GM18498 (cell line): ENCODE measurements at regions not wholly inside any gene's neighbourhood (a gene's known extent, or its start where the extent isn't known, plus 50 kb on each side); places are given as distances from the start of the nearest gene placed in this dataset.
A peak's percentile ranks its signal among the peaks of the same experiment; 100 is the strongest.
"Not testable (repeated sequence)": the region's sequence is repeated elsewhere in the genome, so short reads cannot be mapped to it uniquely, and the experiment has no call there.

Experiments used
- ATAC-seq: cut with Tn5 transposase; IDR thresholded peaks from one replicate; pipeline ENCODE4 v1.9.1; 2021; ENCODE audit warnings: mild to moderate bottlenecking, moderate library complexity; ENCODE audit not compliant: unreplicated experiment

DNA sequence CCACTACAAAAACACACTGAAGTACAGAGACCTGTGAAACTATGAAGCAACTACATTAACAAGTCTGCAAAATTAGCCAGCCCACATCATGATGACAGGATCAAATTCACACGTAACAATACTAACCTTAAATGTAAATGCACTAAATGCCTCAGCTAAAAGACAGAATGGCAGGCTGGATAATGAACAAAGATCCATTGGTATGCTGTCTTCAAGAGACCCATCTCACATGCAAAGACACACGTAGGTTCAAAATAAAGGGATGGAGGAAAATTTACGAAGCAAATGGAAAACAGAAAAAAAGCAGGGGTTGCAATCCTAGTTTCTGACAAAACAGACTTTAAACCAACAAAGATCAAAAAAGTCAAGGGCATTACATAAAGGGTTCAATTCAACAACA lies 120.1 kb upstream of the OSTN start:
- not testable (repeated sequence) for ATAC-seq

DNA sequence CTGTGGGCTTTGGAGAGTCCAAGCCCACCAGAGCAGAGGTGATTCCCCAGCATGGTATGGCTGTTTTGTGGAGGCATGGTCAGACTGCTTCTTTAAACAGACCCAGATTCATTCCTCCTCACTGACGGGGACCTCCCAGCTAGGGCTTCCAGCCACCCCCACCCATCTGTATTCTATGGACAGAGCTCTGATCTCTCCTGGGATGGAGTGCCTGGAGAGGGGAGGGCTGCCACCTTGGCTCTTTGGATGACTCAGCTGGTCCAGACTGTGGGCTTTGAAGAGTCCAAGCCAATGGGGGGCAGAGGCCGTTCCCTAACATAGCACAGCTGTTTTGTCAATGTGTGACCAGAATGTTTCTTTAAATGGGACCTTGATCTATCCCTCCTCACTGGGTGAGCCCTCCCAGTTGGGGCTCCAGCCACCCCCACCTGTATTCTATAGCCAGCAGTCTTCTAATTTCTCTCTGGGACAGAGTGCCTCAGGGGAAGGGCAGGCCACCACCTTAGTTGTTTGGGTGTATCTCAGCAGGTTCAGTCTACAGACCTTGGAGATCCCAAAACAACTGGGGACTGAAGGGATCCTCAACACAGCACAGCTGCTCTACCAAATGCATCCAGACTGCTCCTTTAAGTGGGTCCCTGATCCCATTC lies 122.0 kb upstream of the OSTN start:
- ATAC-seq = no peak

- no peak for ATAC-seq
Observed at GRCh38 chr3:191074511-191074910, 124.5 kb upstream of the OSTN start.

DNA sequence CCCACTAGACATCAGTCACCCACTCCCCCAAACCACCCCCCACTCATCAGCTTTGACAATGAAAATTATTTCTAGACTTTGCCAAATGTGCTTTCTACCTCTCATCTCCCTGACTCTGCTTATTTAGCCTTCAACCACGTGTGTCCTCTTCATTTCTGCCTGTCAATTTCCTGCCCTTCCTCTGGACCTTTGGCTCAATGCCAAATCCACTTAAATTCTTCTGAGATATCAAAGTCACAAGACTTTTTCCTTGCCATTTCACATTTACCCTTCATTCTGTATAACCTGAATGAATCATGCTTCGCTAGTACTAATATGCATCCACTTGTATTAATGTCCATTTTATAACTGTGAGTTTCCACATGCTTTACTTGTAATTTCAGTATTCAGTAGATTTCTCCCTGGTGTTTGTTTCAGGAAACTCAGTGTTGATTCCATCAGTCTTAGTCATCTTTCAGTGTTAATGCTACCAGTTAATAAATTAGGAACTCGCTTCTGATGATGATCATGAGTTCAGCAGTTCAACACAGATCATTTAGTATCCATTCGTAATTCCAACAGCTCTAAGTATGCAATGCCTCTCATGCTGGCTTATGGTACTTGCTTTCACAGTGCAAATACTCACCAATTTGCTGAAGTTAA lies 128.2 kb upstream of the OSTN start:
- no peak for ATAC-seq

GRCh38 chr3:191070201-191070600 lies 128.8 kb upstream of the OSTN start:
- no peak for ATAC-seq

DNA sequence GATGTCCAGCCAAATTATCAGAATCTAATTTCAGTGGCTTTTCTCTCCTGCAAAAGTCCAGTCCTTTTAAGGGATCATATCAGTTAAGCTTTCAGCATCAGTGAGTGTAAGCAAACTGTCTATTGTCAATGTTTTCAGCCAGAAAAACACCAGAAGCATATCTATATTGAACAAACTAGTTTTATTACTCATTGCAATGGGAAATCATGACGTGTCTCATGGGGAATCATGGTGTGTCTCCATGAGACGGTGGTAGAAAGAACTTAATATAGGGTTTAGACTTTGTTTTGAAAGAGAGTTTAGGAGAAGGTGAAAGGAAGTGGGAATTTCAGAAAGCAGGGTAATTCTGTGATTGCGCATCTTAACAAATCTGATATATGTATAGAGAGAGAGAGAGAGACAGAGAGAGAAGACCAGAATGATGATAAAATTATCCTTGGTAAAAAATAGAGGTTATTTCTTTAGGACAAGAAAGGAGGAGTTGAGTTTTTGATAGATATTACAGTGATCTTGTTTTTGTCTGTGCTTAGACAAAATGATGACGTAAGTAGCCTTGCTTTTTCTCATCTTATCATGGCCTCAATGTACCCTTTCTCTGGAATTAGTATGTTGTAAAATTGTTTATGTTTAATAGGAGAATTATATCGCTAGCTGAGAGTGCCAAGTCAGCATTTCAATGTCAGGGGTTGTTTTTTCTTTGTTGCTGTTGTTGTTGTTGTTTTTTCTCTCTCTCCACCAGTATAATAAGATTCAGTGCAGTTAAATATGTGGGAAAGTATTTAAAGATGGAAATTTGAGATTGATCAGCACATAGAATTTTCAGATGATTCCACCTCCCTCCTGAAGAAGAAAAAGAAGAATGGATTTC lies 129.9 kb upstream of the OSTN start:
- no peak for ATAC-seq

DNA sequence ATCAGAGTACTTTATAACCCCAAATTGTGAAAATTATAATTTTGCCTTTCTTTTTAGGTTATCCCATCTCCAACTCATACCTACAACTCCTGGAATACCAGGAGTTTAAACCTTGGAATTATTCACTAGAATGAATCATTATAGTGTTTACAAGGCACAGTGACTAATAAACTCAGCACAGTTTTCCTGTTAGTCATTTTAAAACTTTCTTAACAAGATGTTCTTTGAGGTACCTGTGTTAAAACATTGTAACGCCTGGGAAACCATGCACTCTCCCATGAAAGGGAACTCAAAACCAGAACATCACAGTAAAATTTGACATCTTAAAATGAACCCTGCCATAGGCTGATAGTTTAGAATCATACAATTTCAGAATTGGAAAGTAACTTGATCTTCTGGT lies 132.4 kb upstream of the OSTN start:
- no peak for ATAC-seq

- ATAC-seq = no peak
Observed at GRCh38 chr3:191065181-191065805, 133.7 kb upstream of the OSTN start.

- peak; percentile 67 for ATAC-seq
Observed at GRCh38 chr3:191051037-191051436, 148.0 kb upstream of the OSTN start.

DNA sequence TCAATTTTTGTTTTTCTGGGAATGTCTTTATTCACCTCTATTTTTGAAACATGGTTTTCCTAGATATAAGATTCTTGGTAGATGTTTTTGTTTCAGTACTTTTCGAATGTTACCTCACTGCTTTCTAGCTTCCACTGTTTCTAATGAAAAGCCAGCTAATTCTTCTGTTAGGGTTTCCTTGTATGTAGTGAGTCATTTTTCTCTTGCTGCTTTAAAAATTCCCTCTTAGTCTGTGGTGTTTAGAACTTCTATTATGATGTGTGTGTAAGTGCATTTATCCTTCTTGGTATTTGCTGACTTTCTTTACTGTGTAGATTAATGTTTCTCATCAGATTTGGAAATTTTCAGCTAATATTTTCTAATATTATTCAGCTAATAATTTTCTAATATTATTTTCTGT lies 151.1 kb upstream of the OSTN start:
- ATAC-seq = no peak

- no peak for ATAC-seq
Observed at GRCh38 chr3:191030929-191031328, 168.1 kb upstream of the OSTN start.

GRCh38 chr3:191030491-191030890 lies 168.0 kb upstream of the GMNC start:
- no peak for ATAC-seq

- ATAC-seq = no peak
Observed at GRCh38 chr3:191026746-191027145, 164.3 kb upstream of the GMNC start.

GRCh38 chr3:191020730-191021396 lies 158.4 kb upstream of the GMNC start:
- no peak for ATAC-seq

DNA sequence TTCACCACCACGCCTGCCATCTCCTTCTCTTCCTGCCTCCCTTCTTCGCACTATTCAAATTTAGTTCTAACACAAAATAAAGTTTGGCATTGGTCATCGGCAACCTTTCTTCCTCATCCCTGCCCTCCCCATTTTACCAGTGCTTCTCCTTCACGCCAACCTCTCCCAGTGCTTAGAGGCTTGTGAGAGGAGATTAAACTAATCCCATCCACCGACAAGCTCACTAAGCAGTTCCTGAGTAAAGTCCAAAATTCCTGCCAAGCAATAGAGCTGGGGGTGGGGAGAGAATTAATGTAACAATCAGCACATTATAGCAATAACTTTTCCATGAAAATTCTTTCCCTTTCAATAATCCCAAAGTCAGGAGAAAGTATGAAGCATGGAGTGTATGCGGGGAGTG lies 157.4 kb upstream of the GMNC start:
- no peak for ATAC-seq

DNA sequence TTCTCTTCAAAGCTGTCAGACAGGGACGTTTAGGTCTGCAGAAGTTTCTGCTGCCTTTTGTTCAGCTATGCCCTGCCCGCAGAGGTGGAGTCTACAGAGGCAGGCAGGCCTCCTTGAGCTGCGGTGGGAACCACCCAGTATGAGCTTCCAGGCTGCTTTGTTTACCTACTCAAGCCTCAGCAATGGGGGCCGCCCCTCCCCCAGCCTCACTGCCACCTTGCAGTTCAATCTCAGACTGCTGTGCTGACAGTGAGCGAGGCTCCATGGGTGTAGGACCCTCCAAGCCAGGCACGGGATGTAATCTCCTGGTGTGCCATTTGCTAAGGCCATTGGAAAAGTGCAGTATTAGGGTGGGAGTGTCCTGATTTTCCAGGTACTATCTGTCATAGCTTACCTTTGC lies 153.5 kb upstream of the GMNC start:
- not testable (repeated sequence) for ATAC-seq

- ATAC-seq = no peak
Observed at GRCh38 chr3:191008074-191008473, 145.6 kb upstream of the GMNC start.

- ATAC-seq = no peak
Observed at GRCh38 chr3:191005790-191006189, 143.3 kb upstream of the GMNC start.

DNA sequence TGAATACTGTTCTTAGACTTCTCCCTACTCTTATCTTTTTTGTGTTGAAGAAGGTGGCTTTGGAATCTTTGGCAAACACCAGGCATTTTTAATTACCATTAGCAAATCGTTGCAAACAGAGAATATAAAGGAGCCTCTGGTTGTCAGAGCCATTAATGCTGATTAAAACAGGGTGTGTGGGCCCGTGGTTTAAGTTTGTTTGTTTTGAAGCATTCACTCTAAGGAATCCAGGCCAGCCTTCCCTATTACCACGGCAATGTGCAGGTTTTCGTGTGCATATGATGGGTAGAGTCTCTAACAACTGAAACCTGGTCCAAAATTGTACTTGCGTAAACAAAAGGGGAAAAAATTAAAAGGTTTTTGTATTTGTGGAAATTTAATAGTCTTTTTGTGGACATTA lies 141.2 kb upstream of the GMNC start:
- no peak for ATAC-seq

DNA sequence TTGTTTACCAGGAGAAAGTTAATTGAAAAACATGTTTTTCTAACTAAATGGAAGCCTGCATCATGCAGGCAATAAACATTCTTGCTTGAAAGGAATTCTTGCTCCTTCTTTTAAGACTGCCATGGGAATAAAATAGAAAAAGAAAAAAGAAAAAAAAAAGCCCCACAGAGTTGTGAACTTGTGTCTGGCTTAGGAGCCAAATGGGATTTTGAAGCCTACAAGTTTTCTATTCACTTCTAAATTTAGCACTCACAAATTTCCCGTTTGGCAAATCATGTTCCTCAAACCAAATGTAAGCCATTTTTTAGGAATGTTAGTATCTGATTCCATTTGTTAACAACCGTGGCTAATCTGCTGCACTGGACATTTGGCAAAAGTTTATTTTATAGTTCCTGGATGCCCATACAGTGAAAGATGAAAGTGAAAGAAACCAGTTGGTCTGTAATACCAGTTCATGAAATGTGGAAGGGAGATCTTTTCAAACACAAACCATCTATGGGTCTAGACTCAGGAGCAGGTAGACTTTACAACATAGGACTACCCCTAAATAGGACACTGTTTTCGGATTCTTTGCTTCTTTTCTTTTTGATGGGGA lies 133.8 kb upstream of the GMNC start:
- no peak for ATAC-seq

DNA sequence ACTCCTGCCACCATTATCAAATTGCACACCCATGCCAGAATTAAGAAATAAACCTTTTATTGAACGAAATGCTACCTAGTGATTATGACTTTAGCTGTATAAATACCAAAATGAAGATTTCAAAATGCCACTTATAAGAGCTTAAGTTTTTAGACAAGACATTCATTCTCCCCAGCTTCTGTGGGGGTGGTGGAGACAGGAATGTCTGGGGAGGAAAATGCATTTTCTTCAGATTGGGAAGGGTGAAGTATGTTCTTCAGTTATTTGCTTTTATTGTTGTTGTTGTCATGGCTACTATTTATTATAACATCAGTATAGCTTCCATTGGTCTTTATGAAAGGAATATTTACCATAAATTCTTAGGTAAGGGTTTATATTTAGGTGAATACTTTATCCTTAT lies 132.7 kb upstream of the GMNC start:
- no peak for ATAC-seq
